PC-9 (cell line): ENCODE measurements at regions not wholly inside any gene's neighbourhood (a gene's known extent, or its start where the extent isn't known, plus 50 kb on each side); places are given as distances from the start of the nearest gene placed in this dataset.

Experiments used
- EZH2 ChIP-seq: fragments of 200-600 bp; sonication (generic); IDR thresholded peaks from 2 replicates; pipeline ENCODE4 v1.8.0; 2017; ENCODE audit warnings: antibody characterized with exemption, low read depth
- TF ChIP-seq, protein P1 (sequence below): fragments of 200-600 bp; sonication (generic); conservative IDR thresholded peaks from 2 replicates; pipeline ENCODE4 v1.6.1; 2017; ENCODE audit warnings: mixed run types, antibody characterized with exemption, mild to moderate bottlenecking, moderate library complexity

GRCh38 chr18:4603955-4604354, 148.8 kb upstream of the DLGAP1 start:
- TF ChIP-seq, protein P1, sequence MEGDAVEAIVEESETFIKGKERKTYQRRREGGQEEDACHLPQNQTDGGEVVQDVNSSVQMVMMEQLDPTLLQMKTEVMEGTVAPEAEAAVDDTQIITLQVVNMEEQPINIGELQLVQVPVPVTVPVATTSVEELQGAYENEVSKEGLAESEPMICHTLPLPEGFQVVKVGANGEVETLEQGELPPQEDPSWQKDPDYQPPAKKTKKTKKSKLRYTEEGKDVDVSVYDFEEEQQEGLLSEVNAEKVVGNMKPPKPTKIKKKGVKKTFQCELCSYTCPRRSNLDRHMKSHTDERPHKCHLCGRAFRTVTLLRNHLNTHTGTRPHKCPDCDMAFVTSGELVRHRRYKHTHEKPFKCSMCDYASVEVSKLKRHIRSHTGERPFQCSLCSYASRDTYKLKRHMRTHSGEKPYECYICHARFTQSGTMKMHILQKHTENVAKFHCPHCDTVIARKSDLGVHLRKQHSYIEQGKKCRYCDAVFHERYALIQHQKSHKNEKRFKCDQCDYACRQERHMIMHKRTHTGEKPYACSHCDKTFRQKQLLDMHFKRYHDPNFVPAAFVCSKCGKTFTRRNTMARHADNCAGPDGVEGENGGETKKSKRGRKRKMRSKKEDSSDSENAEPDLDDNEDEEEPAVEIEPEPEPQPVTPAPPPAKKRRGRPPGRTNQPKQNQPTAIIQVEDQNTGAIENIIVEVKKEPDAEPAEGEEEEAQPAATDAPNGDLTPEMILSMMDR = no peak
- TF ChIP-seq EZH2 = no peak
